ENCODE measurements at regions not wholly inside any gene's neighbourhood (a gene's known extent, or its start where the extent isn't known, plus 50 kb on each side); places are given as distances from the start of the nearest gene placed in this dataset.

- Histone ChIP-seq H3K36me3 (replicated peaks) (no peaks in the 10 kb centered on the region), H3K27ac (no peak overlapping the region), H3K4me3 (ENCODE audit: low read depth, low read length) (no peak overlapping the region), H3K27me3 (replicated peaks) (no peaks in the 10 kb centered on the region)
- in situ Hi-C loops (cut with HindIII; ENCODE audit: low pct_ligation_motif_present, low sequenced_read_pairs) = no loop called here
- peak; percentile 64 for DNase-seq
- TF ChIP-seq CTCF (IDR thresholded peaks at IDR 0.05; ENCODE audit: low read depth, low read length, missing control alignments) = peak; percentile 80
Observed at GRCh38 chr9:107422189-107423185, 67.1 kb downstream of the KLF4 start.

GRCh38 chr9:107410420-107410819 is 79.1 kb downstream of the KLF4 start:
- Histone ChIP-seq H3K36me3 (replicated peaks) (no peaks in the 10 kb centered on the region), H3K4me3 (ENCODE audit: low read depth, low read length) (no peak overlapping the region), H3K27me3 (replicated peaks) (no peaks in the 10 kb centered on the region), H3K27ac (no peak overlapping the region)
- no peak for DNase-seq
- in situ Hi-C loops (cut with HindIII; ENCODE audit: low pct_ligation_motif_present, low sequenced_read_pairs) = no loop called here
- TF ChIP-seq CTCF (IDR thresholded peaks at IDR 0.05; ENCODE audit: low read depth, low read length, missing control alignments) = no peak

GRCh38 chr9:107409581-107410389 is 79.8 kb downstream of the KLF4 start:
- TF ChIP-seq CTCF (IDR thresholded peaks at IDR 0.05; ENCODE audit: low read depth, low read length, missing control alignments) = no peak
- DNase-seq = no peak
- Histone ChIP-seq H3K27ac (no peak overlapping the region), H3K36me3 (replicated peaks) (no peaks in the 10 kb centered on the region), H3K4me3 (ENCODE audit: low read depth, low read length) (no peak overlapping the region), H3K27me3 (replicated peaks) (no peaks in the 10 kb centered on the region)
- in situ Hi-C loops (cut with HindIII; ENCODE audit: low pct_ligation_motif_present, low sequenced_read_pairs) = no loop called here

- Histone ChIP-seq H3K27ac (no peak overlapping the region), H3K36me3 (replicated peaks) (no peaks in the 10 kb centered on the region), H3K4me3 (ENCODE audit: low read depth, low read length) (no peak overlapping the region), H3K27me3 (replicated peaks) (no peaks in the 10 kb centered on the region)
- TF ChIP-seq CTCF (IDR thresholded peaks at IDR 0.05; ENCODE audit: low read depth, low read length, missing control alignments) = no peak
- no peak for DNase-seq
- in situ Hi-C loops (cut with HindIII; ENCODE audit: low pct_ligation_motif_present, low sequenced_read_pairs) = no loop called here
Observed at GRCh38 chr9:107407675-107408074, 81.9 kb downstream of the KLF4 start.

- DNase-seq = no peak
- no peaks in the 10 kb centered on the region for H3K27me3 ChIP-seq (replicated peaks)
- H3K4me3 ChIP-seq (ENCODE audit: low read depth, low read length) = no peak overlapping the region
- H3K27ac ChIP-seq = no peak overlapping the region
- in situ Hi-C loops (cut with HindIII; ENCODE audit: low pct_ligation_motif_present, low sequenced_read_pairs) = no loop called here
- TF ChIP-seq CTCF (IDR thresholded peaks at IDR 0.05; ENCODE audit: low read depth, low read length, missing control alignments) = no peak
- no peaks in the 10 kb centered on the region for H3K36me3 ChIP-seq (replicated peaks)
Observed at GRCh38 chr9:107405511-107405910, 84.1 kb downstream of the KLF4 start.
